Transverse colon (tissue), 4 donors: ENCODE measurements at regions not wholly inside any gene's neighbourhood (a gene's known extent, or its start where the extent isn't known, plus 50 kb on each side); places are given as distances from the start of the nearest gene placed in this dataset.

Experiments used
- CTCF ChIP-seq, 5 experiments: fragments of 200-600 bp in 3 of 5; fragments of 450-650 bp in 2 of 5; sonication (generic) in 3 of 5; IDR thresholded peaks; 1 replicate in 2 of 5; 2 replicates in 3 of 5; pipeline ENCODE4 v1.5.1; 2016 to 2017; ENCODE audit warnings: antibody characterized with exemption in 5 of 5, inconsistent platforms in 3 of 5, mild to moderate bottlenecking in 2 of 5, moderate library complexity in 1 of 5
- EP300 ChIP-seq: sonication (generic); formaldehyde crosslinking; IDR thresholded peaks from one replicate; pipeline ENCODE4 v1.6.1; 2017; ENCODE audit warnings: antibody characterized with exemption, low read depth
- POLR2A ChIP-seq: fragments of 450-650 bp; IDR thresholded peaks from one replicate; pipeline ENCODE4 v1.6.1; 2016; ENCODE audit warnings: antibody characterized with exemption, mild to moderate bottlenecking, moderate library complexity
- POLR2AphosphoS5 ChIP-seq, 3 donors: sonication (generic); formaldehyde crosslinking; IDR thresholded peaks; one replicate each; pipeline ENCODE4 v1.6.1; 2016; ENCODE audit warnings: antibody characterized with exemption in 3 of 3

- TF ChIP-seq CTCF (IDR thresholded peaks at IDR 0.05) (no peak), POLR2AphosphoS5 (IDR thresholded peaks at IDR 0.05) (no peak), POLR2A (no peak), EP300 (no peak)
These were observed 1279.0 kb upstream of the MAP3K7 start for GRCh38 chr6:91865889-91866288.
